Nephron (organoid): ENCODE measurements at regions not wholly inside any gene's neighbourhood (a gene's known extent, or its start where the extent isn't known, plus 50 kb on each side); places are given as distances from the start of the nearest gene placed in this dataset.

Source experiments
- H3K27ac Mint-ChIP-seq, 3 experiments: 2 replicates each; pipeline ENCODE4 v1.8.0; 2020; ENCODE audit warnings: mixed read lengths in 3 of 3, mild to moderate bottlenecking in 2 of 3, moderate library complexity in 1 of 3
- H3K27me3 Mint-ChIP-seq: 2 replicates; pipeline ENCODE4 v1.8.0; 2021; ENCODE audit warnings: low read depth, mild to moderate bottlenecking, moderate library complexity, mixed read lengths
- H3K36me3 Mint-ChIP-seq: 2 replicates; pipeline ENCODE4 v1.8.0; 2020; ENCODE audit warnings: low read depth, mixed read lengths
- H3K4me1 Mint-ChIP-seq: 2 replicates; pipeline ENCODE4 v1.8.0; 2020; ENCODE audit warnings: mixed read lengths
- H3K4me3 Mint-ChIP-seq, 3 experiments: 2 replicates each; pipeline ENCODE4 v1.8.0; 2020; ENCODE audit warnings: mild to moderate bottlenecking in 3 of 3, mixed read lengths in 3 of 3, moderate library complexity in 2 of 3
- H3K9me3 Mint-ChIP-seq: 2 replicates; pipeline ENCODE4 v1.8.0; 2020; ENCODE audit warnings: mixed read lengths
- CTCF ChIP-seq, 3 experiments: fragments of 200-600 bp; sonication (generic); IDR thresholded peaks; one replicate each; pipeline ENCODE4 v1.5.0; 2021; ENCODE audit warnings: antibody characterized with exemption in 3 of 3; ENCODE audit not compliant: unreplicated experiment in 3 of 3

GRCh38 chr6:54010340-54011276 is 100.6 kb upstream of the MLIP start:
- TF ChIP-seq CTCF (IDR thresholded peaks at IDR 0.05; ENCODE audit: unreplicated experiment in 3 of 3) = no peak
- H3K4me1 Mint-ChIP-seq = peaks cover 29% of the 10 kb centered on the region
- H3K9me3 Mint-ChIP-seq = peaks cover 6% of the 10 kb centered on the region
- peak overlapping the region; percentile 80 to 91 (median 89) for H3K27ac Mint-ChIP-seq
- H3K27me3 Mint-ChIP-seq = peaks cover 6% of the 10 kb centered on the region
- H3K4me3 Mint-ChIP-seq = peak overlapping the region in 1 of 3 experiments; percentile 32
- no peaks in the 10 kb centered on the region for H3K36me3 Mint-ChIP-seq

- H3K4me3 Mint-ChIP-seq = no peak overlapping the region
- peaks cover 6% of the 10 kb centered on the region for H3K9me3 Mint-ChIP-seq
- no peaks in the 10 kb centered on the region for H3K36me3 Mint-ChIP-seq
- H3K27ac Mint-ChIP-seq = peak overlapping the region; percentile 80 to 91 (median 89)
- peaks cover 29% of the 10 kb centered on the region for H3K4me1 Mint-ChIP-seq
- no peak for TF ChIP-seq CTCF (IDR thresholded peaks at IDR 0.05; ENCODE audit: unreplicated experiment in 3 of 3)
- H3K27me3 Mint-ChIP-seq = peaks cover 6% of the 10 kb centered on the region
Observed at GRCh38 chr6:54011277-54011648, 100.0 kb upstream of the MLIP start.

- peaks cover 42% of the 10 kb centered on the region for H3K4me1 Mint-ChIP-seq
- no peak for TF ChIP-seq CTCF (IDR thresholded peaks at IDR 0.05; ENCODE audit: unreplicated experiment in 3 of 3)
- no peak overlapping the region for H3K4me3 Mint-ChIP-seq
- H3K9me3 Mint-ChIP-seq = peaks cover 6% of the 10 kb centered on the region
- H3K27me3 Mint-ChIP-seq = peaks cover 6% of the 10 kb centered on the region
- H3K27ac Mint-ChIP-seq = no peak overlapping the region
- H3K36me3 Mint-ChIP-seq = no peaks in the 10 kb centered on the region
Observed at GRCh38 chr6:54013966-54014365, 97.3 kb upstream of the MLIP start.

- H3K36me3 Mint-ChIP-seq = no peaks in the 10 kb centered on the region
Observed at GRCh38 chr6:54014440-54014839, 96.8 kb upstream of the MLIP start.

GRCh38 chr6:54017877-54018276 is 93.4 kb upstream of the MLIP start:
- TF ChIP-seq CTCF (IDR thresholded peaks at IDR 0.05; ENCODE audit: unreplicated experiment in 3 of 3) = no peak
- Mint-ChIP-seq H3K36me3 (no peaks in the 10 kb centered on the region), H3K27me3 (no peaks in the 10 kb centered on the region), H3K27ac (no peak overlapping the region), H3K4me1 (peaks cover 29% of the 10 kb centered on the region), H3K4me3 (no peak overlapping the region), H3K9me3 (peaks cover 6% of the 10 kb centered on the region)

More at GRCh38 chr6:54014440-54014839, 96.8 kb upstream of the MLIP start:
- peaks cover 6% of the 10 kb centered on the region for H3K9me3 Mint-ChIP-seq
- H3K27ac Mint-ChIP-seq = no peak overlapping the region
- peaks cover 5% of the 10 kb centered on the region for H3K27me3 Mint-ChIP-seq
- no peak for TF ChIP-seq CTCF (IDR thresholded peaks at IDR 0.05; ENCODE audit: unreplicated experiment in 3 of 3)
- H3K4me3 Mint-ChIP-seq = no peak overlapping the region
- peaks cover 40% of the 10 kb centered on the region for H3K4me1 Mint-ChIP-seq
